ENCODE measurements at regions not wholly inside any gene's neighbourhood (a gene's known extent, or its start where the extent isn't known, plus 50 kb on each side); places are given as distances from the start of the nearest gene placed in this dataset.
"Not testable (repeated sequence)": the region's sequence is repeated elsewhere in the genome, so short reads cannot be mapped to it uniquely, and the experiment has no call there.

- peak overlapping the region; percentile 14 for H3K27ac Mint-ChIP-seq
- H3K27me3 Mint-ChIP-seq: peaks cover 32% of the 10 kb centered on the region
- no peaks in the 10 kb centered on the region for H3K9me3 Mint-ChIP-seq
- no peaks in the 10 kb centered on the region for H3K36me3 Mint-ChIP-seq (ENCODE audit: low read depth)
- no peak for DNase-seq
- peaks cover 14% of the 10 kb centered on the region for H3K4me1 Mint-ChIP-seq
- no peak for ATAC-seq
- H3K4me3 Mint-ChIP-seq: peak overlapping the region; percentile 63
Measured at GRCh38 chr12:65740506-65740872, 83.8 kb upstream of the HMGA2 start.

DNA sequence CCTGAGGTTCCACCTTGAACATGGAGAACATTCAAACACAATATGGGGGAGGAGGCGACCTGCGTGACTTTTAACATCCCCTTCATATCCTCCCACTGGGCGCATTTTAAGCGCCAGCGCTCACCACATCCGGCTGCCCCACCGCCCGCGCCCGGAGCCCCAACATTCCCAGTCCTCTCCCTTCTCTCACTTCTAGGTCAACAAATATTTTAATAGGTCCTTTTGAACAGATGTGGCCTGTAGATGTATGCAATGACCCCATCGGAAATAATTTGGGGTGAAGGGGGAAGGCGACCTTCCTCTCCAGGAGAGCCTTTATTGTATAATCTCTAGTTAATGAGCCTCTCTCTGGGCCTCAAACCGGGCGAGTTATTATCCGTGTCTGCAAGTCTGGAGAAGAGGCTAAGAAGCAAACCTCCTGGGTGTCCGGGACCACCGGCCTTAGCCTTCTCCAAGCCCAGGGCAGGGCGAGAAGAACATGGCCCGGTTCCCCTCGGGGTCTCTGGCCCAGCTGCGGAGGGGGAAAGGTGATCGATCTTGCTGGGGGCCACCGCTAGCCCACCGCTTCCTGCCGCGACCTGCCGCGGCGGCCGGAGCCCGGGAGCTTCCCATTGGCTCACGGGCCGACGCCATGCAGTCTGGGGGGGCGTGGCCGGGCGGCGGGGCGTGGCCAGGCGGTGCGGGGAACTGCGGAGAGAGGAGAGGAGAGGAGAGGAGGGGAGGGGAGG is 83.2 kb upstream of the HMGA2 start:
- H3K27ac Mint-ChIP-seq: peak overlapping the region; percentile 14
- peaks cover 34% of the 10 kb centered on the region for H3K27me3 Mint-ChIP-seq
- peak overlapping the region; percentile 63 for H3K4me3 Mint-ChIP-seq
- DNase-seq (peak; percentile 78), ATAC-seq (peak; percentile 76)
- H3K4me1 Mint-ChIP-seq: peaks cover 14% of the 10 kb centered on the region
- H3K36me3 Mint-ChIP-seq (ENCODE audit: low read depth): no peaks in the 10 kb centered on the region
- H3K9me3 Mint-ChIP-seq: no peaks in the 10 kb centered on the region

- DNase-seq: peak; percentile 7
- H3K27ac Mint-ChIP-seq: no peak overlapping the region
- peak overlapping the region; percentile 74 for H3K4me3 Mint-ChIP-seq
- H3K36me3 Mint-ChIP-seq (ENCODE audit: low read depth): no peaks in the 10 kb centered on the region
- peaks cover 36% of the 10 kb centered on the region for H3K27me3 Mint-ChIP-seq
- ATAC-seq: peak; percentile 12
- peaks cover 14% of the 10 kb centered on the region for H3K4me1 Mint-ChIP-seq
- no peaks in the 10 kb centered on the region for H3K9me3 Mint-ChIP-seq
Measured at GRCh38 chr12:65741656-65742017, 82.6 kb upstream of the HMGA2 start.

DNA sequence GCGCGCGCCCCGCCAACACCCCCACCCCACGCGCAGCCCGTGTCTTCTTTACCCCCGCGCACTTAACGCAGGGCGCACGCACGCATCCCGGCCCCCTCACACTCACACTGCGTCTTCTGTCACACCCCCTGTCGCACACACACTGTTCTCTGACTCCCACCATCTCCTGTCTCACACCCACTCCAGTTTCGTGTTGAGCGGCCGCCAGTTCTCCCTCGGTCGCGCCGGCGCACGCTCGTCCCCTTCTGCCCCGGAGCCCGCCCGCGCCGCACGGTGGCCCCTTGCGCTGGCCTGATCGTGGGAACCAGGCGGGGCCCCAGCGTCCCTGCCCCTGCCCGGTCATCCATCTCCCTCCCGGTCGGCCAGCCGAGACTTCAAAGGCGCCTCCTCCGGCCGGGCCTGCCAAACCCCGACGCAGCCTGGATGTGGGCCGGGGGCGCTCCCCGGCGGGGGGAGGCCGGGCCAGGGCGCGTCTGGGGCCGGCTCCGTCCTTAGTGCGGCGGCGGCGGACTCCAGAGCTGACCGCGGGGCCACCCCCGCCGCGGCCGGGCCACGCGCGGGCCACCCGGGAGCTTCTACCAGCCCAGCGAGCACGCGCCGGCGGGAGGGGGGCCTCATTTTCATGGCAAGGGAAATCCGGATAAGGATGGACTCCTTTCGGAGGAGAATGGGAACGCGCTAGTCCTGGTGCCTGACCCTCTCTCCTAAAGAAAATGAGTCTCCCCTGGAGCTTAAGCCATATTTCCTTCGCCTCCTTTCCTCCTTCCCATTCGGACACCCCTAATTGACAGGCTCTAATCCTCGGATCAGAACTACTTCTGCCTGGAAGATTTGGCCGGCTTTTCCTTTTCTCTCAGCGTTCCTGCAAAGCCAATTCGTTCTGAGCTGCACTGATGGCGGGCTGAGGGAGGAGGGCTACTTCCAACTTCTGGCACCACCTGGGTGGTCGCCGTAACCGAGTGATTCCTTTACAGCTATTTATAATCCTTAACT is 82.0 kb upstream of the HMGA2 start:
- peaks cover 36% of the 10 kb centered on the region for H3K27me3 Mint-ChIP-seq
- H3K9me3 Mint-ChIP-seq: no peaks in the 10 kb centered on the region
- no peak overlapping the region for H3K27ac Mint-ChIP-seq
- peak overlapping the region; percentile 74 for H3K4me3 Mint-ChIP-seq
- H3K4me1 Mint-ChIP-seq: peaks cover 14% of the 10 kb centered on the region
- DNase-seq (peak; percentile 13), ATAC-seq (peak; percentile 57)
- no peaks in the 10 kb centered on the region for H3K36me3 Mint-ChIP-seq (ENCODE audit: low read depth)

DNA sequence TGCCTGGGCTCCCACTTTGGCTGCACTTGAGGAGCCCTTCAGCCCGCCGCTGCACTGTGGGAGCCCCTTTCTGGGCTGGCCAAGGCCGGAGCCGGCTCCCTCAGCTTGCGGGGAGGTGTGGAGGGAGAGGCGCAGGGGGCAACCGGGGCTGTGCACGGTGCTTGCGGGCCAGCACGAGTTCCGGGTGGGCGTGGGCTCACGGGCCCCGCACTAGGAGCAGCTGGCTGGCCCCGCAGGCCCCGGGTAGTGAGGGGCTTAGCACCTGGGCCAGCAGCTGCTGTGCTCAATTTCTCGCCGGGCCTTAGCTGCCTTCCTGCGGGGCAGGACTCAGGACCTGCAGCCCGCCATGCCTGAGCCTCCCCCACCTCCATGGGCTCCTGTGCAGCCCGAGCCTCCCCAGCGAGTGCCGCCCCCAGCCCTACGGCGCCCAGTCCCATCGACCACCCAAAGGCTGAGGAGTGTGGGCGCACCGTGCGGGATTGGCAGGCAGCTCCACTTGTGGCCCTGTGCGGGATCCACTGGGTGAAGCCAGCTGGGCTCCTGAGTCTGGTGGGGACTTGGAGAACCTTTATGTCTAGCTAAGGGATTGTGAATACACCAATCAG is 79.9 kb upstream of the HMGA2 start:
- H3K4me3 Mint-ChIP-seq; H3K27ac Mint-ChIP-seq; ATAC-seq; DNase-seq; H3K9me3 Mint-ChIP-seq; H3K36me3 Mint-ChIP-seq (ENCODE audit: low read depth): not testable (repeated sequence)
- Mint-ChIP-seq H3K4me1 (peaks cover 14% of the 10 kb centered on the region), H3K27me3 (peaks cover 38% of the 10 kb centered on the region)

DNA sequence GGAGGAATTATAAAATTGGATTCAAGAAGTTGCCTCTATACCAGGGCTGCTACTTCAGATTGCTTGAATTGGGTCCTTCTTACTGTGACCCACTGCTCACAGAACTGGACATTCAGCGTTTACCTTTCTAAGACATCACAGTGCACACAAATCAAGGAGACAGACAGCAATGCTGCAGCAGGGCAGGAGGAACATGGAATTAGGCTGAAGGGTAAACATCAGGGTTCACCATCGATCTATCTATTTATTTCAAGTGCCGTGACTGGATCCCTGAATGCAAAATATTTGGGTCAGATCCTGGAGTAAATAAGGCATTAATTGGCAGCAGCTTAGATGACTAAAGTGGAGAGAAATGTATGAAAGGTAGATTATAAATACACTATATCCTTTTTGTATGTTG is 76.9 kb upstream of the HMGA2 start:
- H3K27ac Mint-ChIP-seq: no peak overlapping the region

DNA sequence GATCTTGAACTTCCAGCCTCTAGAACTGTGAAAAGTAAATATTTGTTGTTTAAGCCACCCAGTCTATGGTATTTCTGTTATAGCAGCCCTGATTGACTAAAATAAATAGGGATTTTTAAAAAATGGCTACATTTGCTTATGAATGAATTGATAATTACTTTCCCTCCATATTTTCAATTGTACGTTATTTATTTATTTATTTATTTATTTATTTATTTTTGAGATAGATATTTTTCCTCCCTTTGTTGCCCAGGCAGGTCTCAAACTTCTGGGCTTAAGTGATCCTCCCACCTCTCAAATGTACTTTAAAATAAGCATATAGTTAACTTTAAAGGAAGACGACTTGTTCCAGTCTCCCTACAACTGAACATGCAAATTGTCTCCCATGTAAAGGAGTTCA is 76.0 kb upstream of the HMGA2 start:
- H3K36me3 Mint-ChIP-seq (ENCODE audit: low read depth): no peaks in the 10 kb centered on the region
- no peaks in the 10 kb centered on the region for H3K4me1 Mint-ChIP-seq
- H3K27ac Mint-ChIP-seq: no peak overlapping the region
- H3K9me3 Mint-ChIP-seq: no peaks in the 10 kb centered on the region
- DNase-seq: no peak
- H3K27me3 Mint-ChIP-seq: peaks cover 26% of the 10 kb centered on the region
- no peak for ATAC-seq
- H3K4me3 Mint-ChIP-seq: no peak overlapping the region

More for the DNA sequence above, 76.9 kb upstream of the HMGA2 start:
- no peak for ATAC-seq
- Mint-ChIP-seq H3K4me3 (no peak overlapping the region), H3K36me3 (ENCODE audit: low read depth) (no peaks in the 10 kb centered on the region), H3K9me3 (no peaks in the 10 kb centered on the region), H3K4me1 (peaks cover 3% of the 10 kb centered on the region), H3K27me3 (peaks cover 34% of the 10 kb centered on the region)
- DNase-seq: no peak

DNA sequence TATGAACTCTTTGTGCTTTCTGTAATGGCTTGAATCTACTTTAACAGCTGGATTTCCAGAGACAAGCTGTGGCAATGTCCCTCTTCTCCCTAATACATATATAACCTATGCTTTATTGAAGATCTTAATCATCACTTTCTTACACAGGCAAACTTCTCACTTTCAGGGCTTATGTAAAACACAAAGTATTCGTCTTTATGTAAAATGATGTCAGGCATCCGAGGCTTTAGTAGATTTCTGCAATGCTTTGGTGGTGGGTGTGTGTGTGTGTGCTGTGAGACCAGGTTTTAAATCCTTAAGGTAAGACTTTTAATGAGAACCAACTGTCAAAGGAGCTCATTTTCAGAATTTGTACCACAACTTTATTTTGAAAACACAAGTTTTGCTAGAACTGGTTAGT is 70.0 kb upstream of the HMGA2 start:
- Mint-ChIP-seq H3K9me3 (no peaks in the 10 kb centered on the region), H3K27me3 (peaks cover 24% of the 10 kb centered on the region), H3K27ac (no peak overlapping the region), H3K4me3 (no peak overlapping the region), H3K36me3 (ENCODE audit: low read depth) (no peaks in the 10 kb centered on the region), H3K4me1 (peaks cover 7% of the 10 kb centered on the region)
- no peak for ATAC-seq
- no peak for DNase-seq

DNA sequence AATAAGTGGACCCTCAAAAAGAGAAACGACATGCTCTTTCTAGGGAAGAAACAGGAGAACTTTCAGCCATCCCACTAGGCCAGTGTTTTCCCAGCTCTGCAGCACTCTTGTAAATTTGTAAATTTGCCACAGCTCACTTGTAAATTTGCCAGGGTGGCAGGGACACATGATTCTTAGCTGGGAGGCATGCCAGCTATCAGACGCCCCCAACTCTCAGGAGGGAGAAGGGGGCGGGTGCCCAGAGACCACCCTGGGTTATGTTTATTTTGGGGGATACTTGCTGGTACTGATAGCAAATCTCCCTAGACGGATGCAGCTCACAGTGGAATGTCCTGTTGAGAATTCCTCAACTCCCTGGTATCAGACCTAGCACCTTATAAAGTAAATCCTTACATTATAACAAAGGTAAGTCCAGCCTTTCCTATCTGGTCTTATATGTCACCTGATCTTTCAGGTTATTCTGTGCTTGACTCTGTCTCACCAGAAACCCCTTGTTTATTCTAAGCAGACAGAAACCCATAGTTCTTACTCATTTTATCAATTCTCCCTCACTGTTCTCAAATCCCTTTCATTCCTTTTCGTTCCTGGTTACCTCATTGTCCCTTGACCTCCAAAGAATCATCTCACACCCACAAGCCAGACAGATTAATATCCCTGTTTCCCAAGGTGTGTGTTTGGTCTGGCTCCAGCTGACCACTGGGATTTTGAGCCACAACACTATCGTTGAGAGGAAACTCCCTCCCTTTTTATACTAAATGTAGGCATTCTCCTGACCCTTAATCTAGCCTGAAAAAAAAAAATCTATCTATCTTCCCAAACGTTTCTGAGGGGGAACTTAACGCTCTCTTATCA is 69.3 kb upstream of the HMGA2 start:
- DNase-seq (no peak), ATAC-seq (no peak)
- H3K27ac Mint-ChIP-seq: no peak overlapping the region
- H3K27me3 Mint-ChIP-seq: peaks cover 19% of the 10 kb centered on the region
- no peak overlapping the region for H3K4me3 Mint-ChIP-seq
- H3K9me3 Mint-ChIP-seq: no peaks in the 10 kb centered on the region
- H3K4me1 Mint-ChIP-seq: peaks cover 7% of the 10 kb centered on the region
- no peaks in the 10 kb centered on the region for H3K36me3 Mint-ChIP-seq (ENCODE audit: low read depth)

DNA sequence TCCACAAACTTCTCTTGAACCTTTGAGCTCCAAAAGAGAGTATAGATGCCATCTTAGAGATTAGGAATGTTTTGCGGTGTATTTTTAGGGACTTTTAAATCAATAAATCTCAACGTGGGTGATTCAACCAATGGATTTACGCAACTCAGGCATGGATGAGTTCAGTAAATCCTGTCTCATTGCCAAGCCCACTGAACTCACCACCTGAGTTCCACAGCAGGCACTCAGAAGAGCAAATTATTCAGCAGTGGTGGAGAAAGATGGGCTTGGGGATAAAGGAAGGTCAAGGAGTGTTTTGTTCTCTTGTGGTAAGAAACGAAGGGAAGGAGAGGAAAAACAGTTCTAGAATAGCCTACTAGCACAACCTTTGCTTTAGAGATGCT is 68.7 kb upstream of the HMGA2 start:
- H3K36me3 Mint-ChIP-seq (ENCODE audit: low read depth): no peaks in the 10 kb centered on the region
- peaks cover 7% of the 10 kb centered on the region for H3K4me1 Mint-ChIP-seq
- H3K4me3 Mint-ChIP-seq: no peak overlapping the region
- peaks cover 19% of the 10 kb centered on the region for H3K27me3 Mint-ChIP-seq
- H3K27ac Mint-ChIP-seq: no peak overlapping the region
- DNase-seq: no peak
- no peaks in the 10 kb centered on the region for H3K9me3 Mint-ChIP-seq
- ATAC-seq: no peak

- DNase-seq (no peak), ATAC-seq (no peak)
- Mint-ChIP-seq H3K4me3 (no peak overlapping the region), H3K36me3 (ENCODE audit: low read depth) (no peaks in the 10 kb centered on the region), H3K4me1 (peaks cover 7% of the 10 kb centered on the region), H3K9me3 (no peaks in the 10 kb centered on the region), H3K27ac (no peak overlapping the region), H3K27me3 (peaks cover 19% of the 10 kb centered on the region)
Measured at GRCh38 chr12:65756267-65756666, 68.0 kb upstream of the HMGA2 start.

- ATAC-seq: peak; percentile 84
- peak overlapping the region; percentile 36 for H3K27ac Mint-ChIP-seq
- H3K4me3 Mint-ChIP-seq: no peak overlapping the region
- peaks cover 7% of the 10 kb centered on the region for H3K4me1 Mint-ChIP-seq
- peak; percentile 3 for DNase-seq
- H3K27me3 Mint-ChIP-seq: peaks cover 19% of the 10 kb centered on the region
- H3K9me3 Mint-ChIP-seq: no peaks in the 10 kb centered on the region
- no peaks in the 10 kb centered on the region for H3K36me3 Mint-ChIP-seq (ENCODE audit: low read depth)
Measured at GRCh38 chr12:65756956-65757511, 67.2 kb upstream of the HMGA2 start.

DNA sequence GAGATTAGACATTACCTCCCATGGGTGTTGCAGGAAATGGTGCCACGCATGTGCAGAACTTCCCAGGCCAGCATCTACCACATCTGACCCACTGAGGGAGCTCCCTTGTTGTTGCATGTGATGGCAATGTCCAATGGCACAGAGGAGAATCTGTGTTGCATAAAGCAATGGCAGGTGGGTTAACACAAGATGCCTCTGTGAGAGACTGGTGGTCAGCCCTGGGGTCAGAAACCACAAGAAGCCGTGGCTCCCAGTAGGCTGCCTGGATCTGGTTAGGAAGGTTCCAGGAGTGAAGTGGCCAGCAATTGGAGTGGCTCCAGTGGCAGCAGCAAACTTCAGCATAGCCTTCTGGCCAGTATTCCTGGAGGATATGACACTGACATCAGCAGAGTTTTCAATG is 65.9 kb upstream of the HMGA2 start:
- Mint-ChIP-seq H3K27me3 (peaks cover 19% of the 10 kb centered on the region), H3K4me1 (peaks cover 7% of the 10 kb centered on the region), H3K4me3 (no peak overlapping the region), H3K9me3 (no peaks in the 10 kb centered on the region), H3K27ac (no peak overlapping the region), H3K36me3 (ENCODE audit: low read depth) (no peaks in the 10 kb centered on the region)
- ATAC-seq: no peak
- DNase-seq: no peak

DNA sequence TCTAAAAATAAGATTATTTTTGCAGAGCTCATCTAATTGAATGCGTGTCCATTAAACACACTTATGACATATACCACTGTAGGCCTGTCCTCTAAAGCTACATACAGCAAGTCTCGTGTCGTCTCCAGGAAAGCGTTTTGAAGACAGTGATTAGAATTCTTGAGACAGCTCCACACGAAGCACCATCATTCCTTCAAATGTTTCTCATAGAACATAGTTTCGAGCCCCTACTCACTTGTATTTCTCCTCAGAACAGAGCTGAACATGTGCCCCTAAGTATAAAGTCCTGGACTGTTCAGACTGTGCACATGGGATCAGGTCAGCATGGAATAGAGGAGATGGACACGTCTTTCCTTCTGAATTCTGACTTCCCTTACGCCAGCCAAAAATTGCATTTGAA is 64.5 kb upstream of the HMGA2 start:
- Mint-ChIP-seq H3K4me3 (no peak overlapping the region), H3K4me1 (peaks cover 7% of the 10 kb centered on the region), H3K9me3 (no peaks in the 10 kb centered on the region), H3K36me3 (ENCODE audit: low read depth) (no peaks in the 10 kb centered on the region), H3K27ac (no peak overlapping the region), H3K27me3 (peaks cover 22% of the 10 kb centered on the region)
- ATAC-seq (no peak), DNase-seq (no peak)
